GM19397 (cell line): ENCODE measurements at regions not wholly inside any gene's neighbourhood (a gene's known extent, or its start where the extent isn't known, plus 50 kb on each side); places are given as distances from the start of the nearest gene placed in this dataset.

Experiments
- ATAC-seq: cut with Tn5 transposase; IDR thresholded peaks from one replicate; pipeline ENCODE4 v1.9.1; 2021; ENCODE audit warnings: mild to moderate bottlenecking, moderate library complexity; ENCODE audit not compliant: unreplicated experiment

GRCh38 chrX:20884565-20884964 lies 489.7 kb upstream of the CNKSR2 start:
- no peak for ATAC-seq

- no peak for ATAC-seq
Measured at GRCh38 chrX:20863649-20864048, 510.6 kb upstream of the CNKSR2 start.

GRCh38 chrX:20861113-20861512 lies 513.1 kb upstream of the CNKSR2 start:
- ATAC-seq: no peak

GRCh38 chrX:20857746-20858145 lies 516.5 kb upstream of the CNKSR2 start:
- ATAC-seq: no peak

GRCh38 chrX:20838477-20838876 lies 535.7 kb upstream of the CNKSR2 start:
- no peak for ATAC-seq

- ATAC-seq: no peak
Measured at GRCh38 chrX:20829665-20830491, 544.3 kb upstream of the CNKSR2 start.

GRCh38 chrX:20825984-20826383 lies 548.2 kb upstream of the CNKSR2 start:
- no peak for ATAC-seq

- no peak for ATAC-seq
Measured at GRCh38 chrX:20803971-20804370, 537.3 kb upstream of the RPS6KA3 start.

GRCh38 chrX:20802036-20802435 lies 535.3 kb upstream of the RPS6KA3 start:
- no peak for ATAC-seq

GRCh38 chrX:20796450-20796849 lies 529.7 kb upstream of the RPS6KA3 start:
- no peak for ATAC-seq

GRCh38 chrX:20789103-20789502 lies 522.4 kb upstream of the RPS6KA3 start:
- no peak for ATAC-seq

- ATAC-seq: no peak
Measured at GRCh38 chrX:20767346-20767745, 500.6 kb upstream of the RPS6KA3 start.

- ATAC-seq: no peak
Measured at GRCh38 chrX:20756585-20756984, 489.9 kb upstream of the RPS6KA3 start.

GRCh38 chrX:20753076-20753475 lies 486.4 kb upstream of the RPS6KA3 start:
- ATAC-seq: no peak

- ATAC-seq: no peak
Measured at GRCh38 chrX:20746690-20747089, 480.0 kb upstream of the RPS6KA3 start.

- ATAC-seq: no peak
Measured at GRCh38 chrX:20743046-20743445, 476.3 kb upstream of the RPS6KA3 start.

- ATAC-seq: no peak
Measured at GRCh38 chrX:20742106-20742505, 475.4 kb upstream of the RPS6KA3 start.

GRCh38 chrX:20740443-20740842 lies 473.7 kb upstream of the RPS6KA3 start:
- ATAC-seq: no peak

- no peak for ATAC-seq
Measured at GRCh38 chrX:20739038-20739745, 472.5 kb upstream of the RPS6KA3 start.

GRCh38 chrX:20729416-20729815 lies 462.7 kb upstream of the RPS6KA3 start:
- no peak for ATAC-seq

GRCh38 chrX:20727447-20727846 lies 460.7 kb upstream of the RPS6KA3 start:
- ATAC-seq: no peak

GRCh38 chrX:20720954-20721626 lies 454.4 kb upstream of the RPS6KA3 start:
- ATAC-seq: no peak
